GM18861 (cell line): ENCODE measurements at regions not wholly inside any gene's neighbourhood (a gene's known extent, or its start where the extent isn't known, plus 50 kb on each side); places are given as distances from the start of the nearest gene placed in this dataset.
"Not testable (repeated sequence)": the region's sequence is repeated elsewhere in the genome, so short reads cannot be mapped to it uniquely, and the experiment has no call there.

Experiments used
- ATAC-seq: cut with Tn5 transposase; IDR thresholded peaks from one replicate; pipeline ENCODE4 v1.9.1; 2021; ENCODE audit not compliant: unreplicated experiment

- ATAC-seq: no peak
Measured at GRCh38 chrX:9258421-9259104, 206.3 kb upstream of the TBL1X start.

DNA sequence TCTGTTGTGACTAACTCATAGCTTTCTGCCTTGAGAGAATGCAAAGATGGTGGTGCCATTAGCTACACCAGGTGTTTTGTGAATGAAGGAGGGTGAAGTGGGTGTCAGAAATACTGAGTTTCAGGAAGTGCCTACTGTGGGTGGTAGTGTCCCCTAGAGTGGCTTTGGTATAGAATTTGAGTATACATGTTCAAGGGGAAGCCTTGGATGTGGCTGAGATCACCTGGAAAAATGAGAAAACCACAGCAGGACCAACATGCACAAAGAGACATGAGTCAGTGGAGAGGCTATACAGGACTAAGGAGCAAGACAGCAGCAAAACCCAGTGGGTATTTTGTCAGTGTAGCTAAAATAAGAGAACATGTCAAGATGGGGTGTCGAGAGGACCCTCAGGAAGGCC lies 204.3 kb upstream of the TBL1X start:
- no peak for ATAC-seq

DNA sequence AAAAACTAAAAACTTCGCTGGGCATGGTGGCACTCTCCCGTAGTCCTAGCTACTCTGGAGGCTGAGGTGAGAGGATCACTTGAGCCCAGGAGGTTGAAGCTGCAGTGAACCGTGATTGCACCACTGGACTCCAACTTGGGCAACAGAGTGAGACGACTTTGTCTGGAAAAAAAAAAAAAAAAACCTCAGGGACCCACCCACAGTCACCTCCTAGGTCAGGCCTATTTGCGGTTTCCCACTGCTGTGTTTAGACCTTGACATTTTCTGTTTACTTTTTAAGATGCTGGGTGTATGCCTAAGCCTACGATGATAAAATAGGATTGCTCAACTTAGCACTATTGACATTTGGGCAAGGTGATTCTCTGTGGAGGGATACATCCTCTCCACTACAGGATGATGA lies 197.4 kb upstream of the TBL1X start:
- ATAC-seq: no peak

DNA sequence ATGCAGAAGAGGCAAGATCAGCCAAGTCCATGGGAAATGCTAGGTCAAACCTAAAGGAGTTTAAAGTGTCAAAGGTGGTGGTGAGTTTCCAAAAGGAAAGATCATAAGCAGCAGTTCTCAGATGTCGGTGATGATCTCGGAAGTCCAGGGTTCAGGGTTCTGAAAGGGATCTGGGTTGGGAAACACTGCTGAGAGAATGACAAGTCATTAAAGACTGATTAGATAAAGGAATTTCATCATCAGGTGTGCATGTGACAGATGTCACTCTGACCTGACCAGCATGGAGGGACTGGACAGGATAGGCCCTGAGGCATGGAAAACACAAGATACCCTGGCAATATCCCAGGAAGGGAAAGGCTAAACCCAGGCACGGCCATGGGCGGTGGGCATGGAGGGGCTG lies 195.7 kb upstream of the TBL1X start:
- ATAC-seq: no peak

DNA sequence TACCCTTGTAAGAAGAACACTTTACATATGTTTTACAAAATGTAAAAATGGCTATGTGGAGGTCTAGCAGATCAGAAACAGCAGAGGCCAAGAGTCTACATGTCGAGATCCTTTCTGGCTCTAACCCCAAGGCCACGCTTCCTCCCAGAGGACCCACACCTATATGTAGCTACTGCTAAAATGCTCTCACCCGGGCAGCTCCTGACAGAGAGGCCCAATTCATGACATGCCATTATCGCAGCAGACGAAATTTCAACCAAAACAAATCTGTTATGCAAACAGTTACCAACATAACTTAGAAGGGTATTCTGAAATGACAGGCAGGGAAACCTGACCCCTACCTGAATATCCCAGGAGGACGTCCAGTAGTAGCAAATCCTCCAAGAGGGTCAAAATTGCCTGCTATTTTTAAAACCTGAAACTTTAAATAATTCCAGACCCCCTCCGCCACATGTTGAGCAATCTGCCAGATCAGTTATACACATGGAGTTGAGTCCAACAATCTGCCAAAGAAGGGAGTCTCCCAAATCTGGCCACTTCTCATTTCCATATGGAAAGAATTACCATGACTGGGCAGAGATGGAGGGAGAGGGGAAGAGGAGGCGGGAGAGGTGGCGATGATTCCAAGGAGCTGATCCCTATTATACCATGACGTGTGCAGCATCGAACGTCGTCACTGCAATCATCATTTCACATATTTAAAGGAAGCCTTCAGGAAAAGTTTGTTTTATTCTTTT lies 192.9 kb upstream of the TBL1X start:
- ATAC-seq: no peak

GRCh38 chrX:9273744-9274143 lies 191.1 kb upstream of the TBL1X start:
- no peak for ATAC-seq

DNA sequence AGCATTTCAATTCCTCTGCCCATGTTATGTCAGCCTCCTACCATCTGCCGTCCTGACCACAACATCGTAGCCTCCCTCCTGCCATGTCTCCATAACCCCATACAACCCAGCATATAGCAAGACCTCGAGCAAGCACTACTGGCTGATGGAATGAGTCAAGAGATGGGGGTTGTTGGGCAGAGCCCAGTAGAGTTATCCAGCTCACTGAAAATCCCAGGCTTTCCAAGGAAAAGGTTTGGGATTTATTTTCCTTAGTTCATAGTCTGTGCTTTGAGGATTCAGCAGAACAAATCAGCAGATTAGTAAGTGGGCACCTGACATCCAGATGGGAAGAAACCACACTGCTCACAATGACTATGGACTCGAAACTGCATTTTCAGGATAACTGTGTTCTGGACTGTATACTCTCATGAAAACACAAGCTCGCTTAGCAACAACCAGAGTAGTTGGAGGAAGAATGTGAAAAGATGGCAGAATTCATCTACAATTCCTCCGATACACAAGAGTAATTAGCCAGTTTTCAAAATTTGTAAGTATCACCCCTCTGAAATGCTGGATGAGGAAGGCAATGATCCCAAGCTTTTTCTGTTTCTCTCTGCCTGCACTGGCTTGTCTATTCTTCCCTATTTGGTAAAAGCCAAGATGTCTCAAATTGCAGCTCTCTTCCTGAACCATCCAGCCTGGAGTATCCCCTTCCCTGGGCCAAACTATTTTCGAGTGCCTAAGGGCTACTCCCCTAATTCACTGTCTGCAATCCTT lies 186.2 kb upstream of the TBL1X start:
- no peak for ATAC-seq

DNA sequence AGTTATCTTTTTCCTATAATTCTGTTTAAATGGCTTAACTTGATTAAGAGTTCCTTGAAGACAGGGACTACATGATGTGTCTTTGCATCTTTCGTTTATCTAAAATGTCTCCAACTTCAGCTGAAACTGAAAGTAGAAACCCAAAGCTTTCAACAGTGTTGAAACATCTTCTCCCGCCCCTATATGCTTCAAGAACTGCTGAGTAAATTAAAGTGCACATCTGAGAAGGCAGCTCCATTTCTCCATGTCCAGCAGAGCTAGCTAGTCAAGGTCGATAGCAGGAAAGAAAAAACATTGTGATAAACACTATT lies 185.7 kb upstream of the TBL1X start:
- ATAC-seq: no peak

- ATAC-seq: no peak
Measured at GRCh38 chrX:9280831-9281230, 184.0 kb upstream of the TBL1X start.

DNA sequence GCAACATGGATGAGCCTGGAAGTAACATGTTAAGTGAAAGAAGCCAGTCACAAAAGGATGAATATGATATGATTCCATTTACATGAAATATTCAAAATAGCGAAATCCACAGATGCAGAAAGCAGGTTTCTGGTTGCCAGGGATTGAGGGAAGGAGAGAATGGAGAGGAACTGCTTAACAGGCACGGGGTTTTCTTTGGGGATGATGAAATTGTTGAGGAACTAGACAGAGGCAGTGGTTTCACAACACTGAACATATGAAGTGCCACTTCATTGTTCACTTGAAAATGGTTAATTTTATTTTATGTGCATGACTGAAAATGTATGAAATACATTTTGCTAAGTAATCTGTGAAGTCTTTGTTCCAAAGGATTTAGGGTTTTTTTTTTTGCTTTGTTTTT lies 182.5 kb upstream of the TBL1X start:
- no peak for ATAC-seq

DNA sequence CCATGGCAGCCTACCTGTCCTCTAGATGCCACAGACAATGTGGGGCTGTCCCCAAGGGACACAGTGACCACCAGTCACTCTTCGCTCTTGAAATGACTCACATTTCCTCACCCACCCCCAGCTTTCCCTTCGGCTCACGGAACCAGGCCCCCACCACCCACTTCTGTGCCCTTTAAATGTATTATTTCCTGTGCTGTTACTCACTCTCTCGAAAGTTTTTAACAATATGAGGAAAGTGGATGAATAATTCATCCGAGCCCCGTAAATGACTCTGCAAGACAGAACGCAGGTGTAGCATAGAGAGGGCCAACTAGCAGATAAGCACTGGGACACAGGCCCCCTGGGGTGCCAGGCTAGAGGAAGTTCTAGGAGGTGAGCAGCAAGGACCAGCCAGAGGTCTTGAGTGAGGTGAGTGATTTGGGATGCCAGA lies 179.5 kb upstream of the TBL1X start:
- no peak for ATAC-seq

DNA sequence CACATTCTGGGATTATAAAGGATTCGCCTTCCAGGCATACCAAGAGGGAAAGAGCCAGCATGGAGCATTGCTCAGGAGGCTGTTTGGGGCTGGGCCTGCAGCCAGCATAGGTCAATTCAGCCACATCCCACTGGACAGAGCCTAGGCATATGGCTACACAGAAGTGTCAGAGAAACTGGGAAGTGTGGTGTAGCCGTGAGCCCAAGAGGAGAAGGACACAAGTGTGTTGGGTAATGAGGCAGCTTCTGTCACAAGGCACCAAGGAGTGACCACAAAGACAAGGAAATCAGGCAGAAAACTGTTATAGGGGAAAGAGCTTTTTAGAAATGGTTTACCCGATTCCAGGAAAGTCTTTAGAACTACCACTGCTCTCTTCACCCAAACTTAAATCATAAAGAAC lies 178.6 kb upstream of the TBL1X start:
- no peak for ATAC-seq

GRCh38 chrX:9291629-9292028 lies 173.2 kb upstream of the TBL1X start:
- ATAC-seq: no peak

DNA sequence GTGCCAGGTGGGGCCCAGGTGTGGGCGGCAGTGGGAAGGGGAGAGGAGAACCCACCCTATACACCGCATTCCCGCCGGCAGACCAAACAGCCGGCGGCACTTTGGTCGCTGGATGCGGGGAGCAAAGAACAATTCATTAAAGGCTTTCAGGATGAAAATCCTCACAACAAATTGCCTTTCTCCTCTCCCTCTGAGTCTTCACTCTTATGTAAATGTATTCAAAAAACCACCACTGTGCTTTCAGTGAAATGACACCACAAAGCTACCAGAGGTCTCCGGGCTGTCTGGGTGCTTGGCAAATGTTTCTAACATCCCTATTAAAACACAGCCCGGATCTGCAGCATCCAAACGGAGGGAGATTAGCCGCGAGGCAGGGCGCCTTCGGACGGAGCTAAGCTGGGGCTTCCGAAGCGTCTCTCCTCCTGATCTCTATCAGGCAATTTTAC lies 171.8 kb upstream of the TBL1X start:
- ATAC-seq: no peak

GRCh38 chrX:9293903-9294302 lies 171.0 kb upstream of the TBL1X start:
- ATAC-seq: no peak

DNA sequence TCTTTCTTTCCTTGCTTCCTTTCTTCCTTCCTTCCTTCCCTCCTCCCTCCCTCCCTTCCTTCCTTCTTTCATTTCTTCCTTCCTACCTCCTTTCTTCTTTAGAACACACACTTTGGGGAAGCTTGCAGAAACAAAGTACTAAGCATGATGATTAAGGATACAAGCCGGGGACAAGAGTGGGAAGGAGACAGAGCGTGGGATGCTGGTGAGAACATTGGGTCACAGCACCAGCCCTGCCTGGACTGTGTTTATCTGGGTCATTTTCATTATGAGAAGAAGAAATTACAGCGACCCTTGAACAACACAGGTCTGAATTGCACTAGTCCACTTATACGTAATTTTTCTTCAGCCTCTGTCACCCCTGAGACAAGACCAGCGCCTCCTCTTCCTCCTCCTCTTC lies 169.3 kb upstream of the TBL1X start:
- ATAC-seq: no peak

- no peak for ATAC-seq
Measured at GRCh38 chrX:9298221-9298620, 166.6 kb upstream of the TBL1X start.

DNA sequence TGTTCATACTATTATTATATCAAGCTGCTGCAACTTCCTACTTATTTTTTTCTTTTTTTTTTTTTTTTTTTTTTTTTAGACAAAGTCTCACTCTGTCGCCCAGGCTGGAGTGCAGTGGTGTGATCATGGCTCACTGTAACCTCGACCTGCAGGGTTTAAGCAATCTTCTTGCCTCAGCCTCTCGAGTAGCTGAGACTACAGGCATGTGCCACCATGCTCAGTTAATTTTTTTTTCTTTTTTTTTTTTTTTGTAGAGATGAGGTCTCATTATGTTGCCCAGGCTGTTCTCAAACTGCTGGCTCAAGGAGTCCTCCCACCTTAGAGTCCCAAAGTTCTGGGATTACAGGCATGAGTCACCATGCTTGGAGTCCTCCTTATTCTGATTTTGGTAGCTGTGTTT lies 165.2 kb upstream of the TBL1X start:
- not testable (repeated sequence) for ATAC-seq

GRCh38 chrX:9301836-9302235 lies 163.0 kb upstream of the TBL1X start:
- no peak for ATAC-seq

DNA sequence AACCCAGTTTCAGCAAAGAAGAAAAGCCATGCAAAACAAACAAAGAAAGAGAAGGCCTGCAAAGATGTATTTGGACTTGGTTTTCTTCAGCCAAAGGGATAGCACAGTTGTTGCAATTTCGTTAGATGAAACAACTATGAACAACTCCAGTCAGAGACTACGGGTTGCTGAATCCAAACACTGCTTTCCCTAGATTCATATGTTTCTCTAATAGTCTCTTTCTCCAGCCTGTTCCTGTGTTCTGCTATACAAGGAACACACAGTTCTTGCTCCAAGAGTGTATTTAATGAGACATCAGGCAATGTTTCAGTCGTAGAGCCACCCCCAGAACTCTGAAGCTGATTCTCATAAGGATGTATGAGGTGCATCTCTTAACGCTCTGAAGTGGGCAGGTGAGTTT lies 162.5 kb upstream of the TBL1X start:
- ATAC-seq: no peak

GRCh38 chrX:9308426-9308825 lies 156.4 kb upstream of the TBL1X start:
- ATAC-seq: no peak

DNA sequence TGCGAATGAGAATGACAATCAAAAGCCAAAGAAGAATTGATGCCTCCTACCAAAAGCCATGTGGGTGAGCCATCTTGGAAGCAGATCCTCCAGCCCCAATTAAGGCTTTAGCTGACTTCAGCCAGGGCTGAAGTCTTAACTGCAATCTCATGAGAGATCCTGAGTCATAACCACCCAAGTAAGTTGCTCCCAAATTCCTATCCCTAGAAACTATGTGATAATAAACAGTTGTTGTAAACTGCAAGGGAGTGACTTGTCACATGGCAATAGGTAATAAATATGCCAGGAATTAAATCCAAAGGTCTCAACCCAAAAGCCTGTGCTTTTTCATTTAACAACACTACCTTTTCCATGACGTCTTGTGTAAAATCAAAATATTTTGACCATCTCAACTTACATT lies 154.2 kb upstream of the TBL1X start:
- ATAC-seq: no peak
